NCI-H2227 treated with DMSO at 0.1 percent for 48 hours (cell line): ENCODE measurements at regions not wholly inside any gene's neighbourhood (a gene's known extent, or its start where the extent isn't known, plus 50 kb on each side); places are given as distances from the start of the nearest gene placed in this dataset.
"Not testable (repeated sequence)": the region's sequence is repeated elsewhere in the genome, so short reads cannot be mapped to it uniquely, and the experiment has no call there.

Source experiments
- DNase-seq: peaks from one replicate; lab custom pipeline; 2025; lab: John Stamatoyannopoulos, UW

GRCh38 chr22:35183917-35184316 lies 73.4 kb upstream of the HMGXB4 start:
- no peak for DNase-seq

GRCh38 chr22:35186492-35186891 lies 70.8 kb upstream of the HMGXB4 start:
- DNase-seq: no peak

- DNase-seq: not testable (repeated sequence)
Measured at GRCh38 chr22:35188930-35189329, 68.4 kb upstream of the HMGXB4 start.

GRCh38 chr22:35189559-35189958 lies 67.7 kb upstream of the HMGXB4 start:
- no peak for DNase-seq

GRCh38 chr22:35191412-35191811 lies 65.9 kb upstream of the HMGXB4 start:
- DNase-seq: no peak

- DNase-seq: no peak
Measured at GRCh38 chr22:35192129-35192918, 65.0 kb upstream of the HMGXB4 start.

GRCh38 chr22:35195226-35195625 lies 62.1 kb upstream of the HMGXB4 start:
- DNase-seq: no peak

GRCh38 chr22:35195821-35196220 lies 61.5 kb upstream of the HMGXB4 start:
- peak; percentile 34 for DNase-seq

- DNase-seq: no peak
Measured at GRCh38 chr22:35197071-35197470, 60.2 kb upstream of the HMGXB4 start.

- no peak for DNase-seq
Measured at GRCh38 chr22:35197886-35198285, 59.4 kb upstream of the HMGXB4 start.

- no peak for DNase-seq
Measured at GRCh38 chr22:35198738-35199137, 58.6 kb upstream of the HMGXB4 start.

GRCh38 chr22:35202376-35202775 lies 54.9 kb upstream of the HMGXB4 start:
- no peak for DNase-seq

GRCh38 chr22:35203583-35203982 lies 53.7 kb upstream of the HMGXB4 start:
- DNase-seq: no peak

GRCh38 chr22:35204807-35205775 lies 52.2 kb upstream of the HMGXB4 start:
- DNase-seq: peak; percentile 87

GRCh38 chr22:35205961-35206360 lies 51.3 kb upstream of the HMGXB4 start:
- peak; percentile 64 for DNase-seq

GRCh38 chr22:35206889-35207288 lies 50.4 kb upstream of the HMGXB4 start:
- no peak for DNase-seq
